Astrocyte (in vitro differentiated cells and primary cell): ENCODE measurements at regions not wholly inside any gene's neighbourhood (a gene's known extent, or its start where the extent isn't known, plus 50 kb on each side); places are given as distances from the start of the nearest gene placed in this dataset.

Experiments used
- EZH2 ChIP-seq: IDR thresholded peaks from 2 replicates; pipeline ENCODE4 v1.6.1; 2012; ENCODE audit warnings: mild to moderate bottlenecking, low read length, inconsistent platforms; ENCODE audit not compliant: insufficient read depth
- TF ChIP-seq, protein P1 (sequence below): IDR thresholded peaks from 2 replicates; pipeline ENCODE4 v1.5.1; 2011; ENCODE audit warnings: low read depth, mild to moderate bottlenecking, inconsistent platforms, low read length, moderate library complexity; ENCODE audit not compliant: insufficient read depth

DNA sequence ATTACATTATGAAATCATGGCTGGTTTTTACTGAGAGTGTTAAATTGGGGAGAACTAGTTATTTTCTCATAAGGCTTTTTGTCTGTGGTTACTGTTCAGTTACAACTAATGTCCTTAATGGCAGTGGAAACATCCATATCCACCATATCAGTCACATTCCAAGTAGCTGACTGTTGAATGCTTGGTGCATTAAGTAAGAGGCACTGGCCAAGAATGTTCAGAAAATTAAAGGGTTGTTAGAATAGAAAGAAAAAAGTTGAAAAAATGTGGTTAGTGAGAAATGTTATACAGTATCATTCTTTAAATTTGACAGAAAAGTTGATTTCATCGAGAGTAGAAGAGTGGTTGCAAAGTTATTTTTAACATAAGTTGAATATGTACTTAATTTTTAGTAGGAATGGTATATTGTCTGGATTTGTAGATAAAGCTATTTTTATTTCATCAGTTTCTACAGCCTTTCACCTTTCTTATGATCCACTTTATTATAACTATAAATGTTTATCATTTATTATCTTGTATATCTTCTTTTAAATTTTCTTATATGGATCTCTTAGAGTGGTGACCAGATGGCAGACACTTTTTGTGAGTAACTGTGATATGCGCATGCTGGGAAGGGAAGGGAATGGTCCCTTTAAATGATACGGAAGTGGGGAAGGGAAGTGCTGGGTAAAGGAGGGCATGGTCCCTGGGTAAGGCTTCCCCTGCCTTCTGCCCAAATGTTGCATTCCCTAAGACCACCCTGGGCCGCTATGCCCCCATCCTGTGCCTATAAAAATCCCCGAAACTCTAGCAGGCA, 2407.1 kb downstream of the ARAP2 start:
- TF ChIP-seq, protein P1, sequence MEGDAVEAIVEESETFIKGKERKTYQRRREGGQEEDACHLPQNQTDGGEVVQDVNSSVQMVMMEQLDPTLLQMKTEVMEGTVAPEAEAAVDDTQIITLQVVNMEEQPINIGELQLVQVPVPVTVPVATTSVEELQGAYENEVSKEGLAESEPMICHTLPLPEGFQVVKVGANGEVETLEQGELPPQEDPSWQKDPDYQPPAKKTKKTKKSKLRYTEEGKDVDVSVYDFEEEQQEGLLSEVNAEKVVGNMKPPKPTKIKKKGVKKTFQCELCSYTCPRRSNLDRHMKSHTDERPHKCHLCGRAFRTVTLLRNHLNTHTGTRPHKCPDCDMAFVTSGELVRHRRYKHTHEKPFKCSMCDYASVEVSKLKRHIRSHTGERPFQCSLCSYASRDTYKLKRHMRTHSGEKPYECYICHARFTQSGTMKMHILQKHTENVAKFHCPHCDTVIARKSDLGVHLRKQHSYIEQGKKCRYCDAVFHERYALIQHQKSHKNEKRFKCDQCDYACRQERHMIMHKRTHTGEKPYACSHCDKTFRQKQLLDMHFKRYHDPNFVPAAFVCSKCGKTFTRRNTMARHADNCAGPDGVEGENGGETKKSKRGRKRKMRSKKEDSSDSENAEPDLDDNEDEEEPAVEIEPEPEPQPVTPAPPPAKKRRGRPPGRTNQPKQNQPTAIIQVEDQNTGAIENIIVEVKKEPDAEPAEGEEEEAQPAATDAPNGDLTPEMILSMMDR: no peak
- no peak for TF ChIP-seq EZH2
